Stimulated activated naive CD4-positive, alpha-beta T cell (primary cell): ENCODE measurements at regions not wholly inside any gene's neighbourhood (a gene's known extent, or its start where the extent isn't known, plus 50 kb on each side); places are given as distances from the start of the nearest gene placed in this dataset.

ENCODE experiments used
- DNase-seq, 6 experiments: peaks; one replicate each; lab custom pipeline; 2025; lab: John Stamatoyannopoulos, UW

GRCh38 chr10:111822661-111823060 is 360.9 kb downstream of the GPAM start:
- no peak for DNase-seq

DNA sequence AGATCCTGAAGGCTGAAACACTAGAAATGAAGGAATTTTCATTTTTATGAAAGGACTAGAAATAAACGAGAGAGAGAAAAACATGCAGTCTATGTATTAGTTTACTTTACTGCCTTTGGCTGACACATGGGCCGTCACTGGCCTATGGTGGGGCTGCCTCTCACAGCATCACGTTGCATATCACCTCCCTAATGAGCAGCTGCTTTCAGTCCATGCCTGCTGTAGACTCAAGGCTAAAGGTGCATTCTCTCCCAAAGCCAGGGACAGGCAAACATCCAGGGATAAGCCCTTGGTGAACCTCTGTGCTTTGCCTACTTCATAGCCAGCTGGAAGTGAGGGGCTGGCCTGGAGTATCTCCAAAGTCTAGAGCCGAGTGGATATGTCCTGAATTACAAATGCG is 359.4 kb downstream of the GPAM start:
- no peak for DNase-seq

DNA sequence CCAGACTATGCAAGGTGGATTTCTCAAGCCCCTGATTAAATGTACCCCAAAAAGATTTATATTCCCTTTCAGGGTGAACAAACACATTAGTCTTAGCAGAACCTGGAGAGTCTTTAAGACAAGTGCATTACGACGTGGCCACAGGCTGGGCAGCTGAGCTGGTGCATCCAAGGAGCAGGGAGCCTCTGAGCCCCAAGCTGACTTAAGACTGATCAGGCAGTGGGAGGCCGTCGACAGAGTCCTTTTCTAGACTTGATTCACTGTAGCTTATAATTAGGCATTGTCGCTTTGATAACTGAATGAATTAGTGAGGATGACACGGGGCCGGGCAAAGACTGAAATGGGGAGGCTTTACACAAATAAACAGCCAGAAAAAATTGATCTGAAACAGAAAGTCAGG is 353.2 kb downstream of the GPAM start:
- no peak for DNase-seq

- no peak for DNase-seq
Observed at GRCh38 chr10:111831058-111831457, 352.5 kb downstream of the GPAM start.

DNA sequence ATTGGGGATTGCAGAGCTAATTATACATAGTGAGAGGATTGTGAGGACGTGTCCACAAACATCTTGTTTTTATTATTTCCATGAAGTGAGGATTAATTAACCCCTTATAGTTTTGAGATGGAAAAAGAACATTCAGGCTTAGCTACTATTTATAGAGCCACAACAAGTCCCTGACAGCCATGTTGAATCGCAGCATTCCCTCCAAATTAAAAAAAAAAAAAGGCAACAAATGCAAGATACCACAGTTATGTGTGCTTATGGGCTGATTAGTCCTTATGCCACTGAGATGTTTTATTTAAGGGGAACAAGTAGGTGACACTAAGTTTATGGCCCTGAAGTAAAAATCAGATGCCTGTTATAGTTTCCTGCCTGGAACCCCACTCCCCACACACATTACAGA is 350.3 kb downstream of the GPAM start:
- DNase-seq: no peak

DNA sequence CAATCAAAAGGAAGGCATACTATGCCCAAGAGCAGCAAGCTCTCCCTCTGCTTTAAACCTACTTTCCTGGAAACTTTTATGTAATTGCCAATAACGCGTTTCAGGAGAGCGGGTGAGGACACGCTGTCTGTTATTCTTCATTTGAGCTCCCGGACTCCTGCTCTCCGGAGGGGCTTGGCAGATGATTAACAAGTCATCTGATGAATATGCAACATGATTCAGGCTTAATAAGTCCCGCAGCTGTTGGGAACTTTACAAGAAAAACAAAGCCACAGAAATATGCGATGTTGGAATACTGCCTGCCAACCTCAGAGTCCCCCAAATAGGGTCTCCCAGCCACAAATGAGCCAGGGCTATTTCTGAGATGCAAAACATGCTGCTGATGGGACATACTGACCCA is 348.0 kb downstream of the GPAM start:
- DNase-seq: no peak

- DNase-seq: no peak
Observed at GRCh38 chr10:111836064-111836463, 347.5 kb downstream of the GPAM start.

- no peak for DNase-seq
Observed at GRCh38 chr10:111836571-111836970, 347.0 kb downstream of the GPAM start.

- no peak for DNase-seq
Observed at GRCh38 chr10:111837086-111837485, 346.5 kb downstream of the GPAM start.

GRCh38 chr10:111837985-111838384 is 345.6 kb downstream of the GPAM start:
- no peak for DNase-seq

- no peak for DNase-seq
Observed at GRCh38 chr10:111840546-111840945, 343.0 kb downstream of the GPAM start.

DNA sequence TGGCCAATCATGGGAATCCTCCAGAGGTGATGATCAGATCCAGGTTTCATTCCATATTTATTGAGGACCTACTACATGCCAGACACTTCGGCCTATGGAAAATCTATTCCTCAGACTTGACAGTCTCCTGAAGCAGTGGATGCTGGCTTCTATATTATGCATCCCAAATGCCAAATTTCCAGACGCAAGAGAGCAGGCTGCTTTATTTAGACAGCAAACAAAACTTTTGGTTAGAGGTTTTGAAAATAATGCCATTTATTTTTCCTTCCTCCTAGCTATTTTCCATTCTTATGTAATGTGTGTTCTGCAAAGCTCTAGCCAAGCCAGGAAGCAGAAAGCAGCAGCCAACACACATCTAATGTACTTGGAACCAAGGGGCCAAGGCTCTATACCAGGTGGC is 330.8 kb downstream of the GPAM start:
- DNase-seq: no peak

DNA sequence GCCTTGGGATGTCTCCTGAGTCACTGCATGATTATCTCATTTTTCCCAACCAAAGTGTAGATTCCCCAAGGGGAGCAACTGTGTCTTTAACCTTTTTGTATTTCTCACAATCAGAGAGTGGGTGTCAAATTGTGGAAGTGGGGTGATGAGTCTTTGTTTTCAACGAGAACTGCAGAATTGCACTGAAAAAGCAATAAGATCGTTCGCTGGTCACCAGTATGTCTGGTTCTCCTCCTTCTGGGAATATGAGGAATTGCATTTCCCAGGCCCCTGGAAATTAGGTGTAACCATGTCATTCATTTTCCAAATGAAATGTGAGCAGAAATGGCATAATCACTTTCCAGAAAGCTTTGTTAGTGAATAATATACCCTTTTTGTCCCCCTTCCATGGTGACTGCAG is 326.9 kb downstream of the GPAM start:
- DNase-seq: no peak

- no peak for DNase-seq
Observed at GRCh38 chr10:111865550-111865949, 318.0 kb downstream of the GPAM start.

- DNase-seq: no peak
Observed at GRCh38 chr10:111871458-111871857, 312.1 kb downstream of the GPAM start.

- no peak for DNase-seq
Observed at GRCh38 chr10:111872591-111872990, 311.0 kb downstream of the GPAM start.

DNA sequence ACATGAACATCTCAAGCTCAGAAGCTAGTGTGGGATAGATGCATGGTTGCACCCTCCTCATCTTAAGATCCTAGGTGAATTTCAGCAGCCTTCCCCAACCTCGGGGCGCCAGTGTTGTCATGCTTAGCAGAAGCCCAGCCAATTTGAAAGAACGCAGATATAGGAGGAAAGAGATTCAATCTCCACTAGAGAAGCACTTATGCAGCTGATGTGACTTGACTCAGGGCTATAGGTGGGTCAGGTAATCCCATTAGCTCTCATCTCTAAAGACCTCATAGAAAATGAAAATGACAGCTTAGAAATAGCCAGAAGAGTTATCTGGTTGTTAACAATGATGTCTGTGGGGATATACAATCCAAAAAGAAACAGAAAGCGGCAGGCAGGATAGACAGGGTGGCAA is 310.5 kb downstream of the GPAM start:
- no peak for DNase-seq

GRCh38 chr10:111873621-111874135 is 309.9 kb downstream of the GPAM start:
- DNase-seq: no peak

GRCh38 chr10:111874576-111874975 is 309.0 kb downstream of the GPAM start:
- DNase-seq: no peak

- no peak for DNase-seq
Observed at GRCh38 chr10:111875725-111876124, 307.8 kb downstream of the GPAM start.

DNA sequence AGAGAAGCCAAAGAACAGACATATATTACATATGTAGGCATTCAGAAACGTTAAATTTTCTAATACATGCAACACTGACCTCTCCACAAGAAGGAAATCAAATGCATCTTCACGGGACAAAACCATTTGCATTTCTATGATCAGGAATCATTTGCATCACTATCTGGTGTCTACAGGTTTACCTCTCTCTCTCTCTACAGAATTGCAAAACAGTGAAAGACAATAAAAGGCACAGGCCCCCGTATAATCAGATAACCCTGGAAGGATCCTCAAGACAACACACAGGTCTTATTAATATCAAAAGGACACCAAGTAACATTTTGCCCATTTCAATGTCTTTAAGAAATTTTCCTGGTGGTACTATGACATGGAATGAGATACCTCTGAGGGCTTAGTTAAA is 306.3 kb downstream of the GPAM start:
- no peak for DNase-seq

- DNase-seq: no peak
Observed at GRCh38 chr10:111879969-111880368, 303.6 kb downstream of the GPAM start.

- no peak for DNase-seq
Observed at GRCh38 chr10:111885046-111885445, 298.5 kb downstream of the GPAM start.

GRCh38 chr10:111885919-111886318 is 297.6 kb downstream of the GPAM start:
- no peak for DNase-seq

- DNase-seq: no peak
Observed at GRCh38 chr10:111887266-111887665, 296.3 kb downstream of the GPAM start.
